Stimulated activated CD8-positive, alpha-beta memory T cell treated with anti-CD3 and anti-CD28 coated beads, Interleukin-7, amount 100 ng/mL, for 4 hours (primary cell): ENCODE measurements at regions not wholly inside any gene's neighbourhood (a gene's known extent, or its start where the extent isn't known, plus 50 kb on each side); places are given as distances from the start of the nearest gene placed in this dataset.

ENCODE experiments used
- DNase-seq, 2 donors: peaks; one replicate each; pipeline ENCODE4 v3.0.0-alpha.2; 2020; ENCODE audit warnings: low read depth in 2 of 2

DNA sequence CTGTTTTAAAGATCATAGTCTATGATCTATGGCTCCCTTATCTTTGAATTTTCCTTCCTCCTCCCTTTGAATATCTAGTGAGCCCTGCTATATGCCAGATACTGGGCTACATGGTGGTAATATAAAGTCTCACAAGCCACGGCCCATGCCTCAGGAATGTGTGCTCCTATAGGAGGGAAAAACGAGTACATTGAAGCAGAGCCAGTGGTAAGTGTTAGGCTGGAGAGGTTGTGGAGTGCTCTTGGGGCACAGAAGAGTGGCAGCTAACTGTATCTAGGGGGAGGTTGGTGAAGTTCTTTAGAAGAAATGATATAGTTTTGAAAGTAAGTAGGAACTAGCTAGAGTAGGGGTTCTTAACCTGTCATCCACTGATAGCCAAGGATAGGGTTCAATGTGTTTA lies 105.8 kb upstream of the PMFBP1 start:
- DNase-seq, result no peak

DNA sequence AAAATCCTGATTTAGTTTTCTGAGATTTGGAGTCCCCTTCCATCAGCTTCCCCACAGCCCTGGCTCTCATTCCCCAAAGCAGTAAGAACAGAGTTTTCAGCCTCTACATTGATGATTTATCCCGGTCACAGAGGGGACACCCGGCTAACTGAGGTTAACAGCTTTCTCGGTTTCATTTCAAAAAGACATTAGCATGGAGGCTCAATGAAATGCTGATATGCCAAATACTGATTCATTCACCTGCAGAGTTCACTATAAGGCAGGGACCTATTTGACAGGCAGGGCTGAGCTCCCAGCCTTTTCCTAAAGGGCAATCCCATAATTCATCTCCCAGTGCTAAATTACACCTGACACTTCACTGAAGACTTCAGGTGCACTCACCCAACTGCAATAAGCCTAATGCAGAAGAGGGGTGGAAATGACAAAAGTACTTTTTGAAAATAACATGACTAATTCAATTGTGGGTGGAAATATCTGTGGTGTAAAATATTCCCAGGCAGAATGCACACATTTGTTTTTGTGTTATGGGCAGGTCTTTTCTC lies 99.8 kb upstream of the PMFBP1 start:
- no peak for DNase-seq

DNA sequence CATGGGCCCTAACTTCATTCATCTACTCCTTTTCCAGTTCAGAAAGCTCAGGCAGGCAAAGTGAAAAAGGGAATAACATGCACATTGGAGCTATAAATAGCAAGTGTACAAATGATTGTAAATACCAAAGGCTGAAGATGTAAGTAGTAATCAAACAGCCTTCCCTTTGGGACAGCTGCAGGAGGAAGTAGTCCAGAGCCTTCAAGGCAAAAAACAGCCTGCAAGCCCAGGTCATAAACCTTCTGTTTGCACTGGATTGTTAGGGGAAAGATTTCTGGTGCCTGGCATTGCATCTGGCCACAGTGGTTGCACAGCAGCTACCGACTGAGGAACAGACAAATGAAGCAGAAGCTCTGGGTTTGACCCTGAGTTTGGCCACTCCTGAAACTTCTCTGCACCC lies 98.6 kb upstream of the PMFBP1 start:
- no peak for DNase-seq

DNA sequence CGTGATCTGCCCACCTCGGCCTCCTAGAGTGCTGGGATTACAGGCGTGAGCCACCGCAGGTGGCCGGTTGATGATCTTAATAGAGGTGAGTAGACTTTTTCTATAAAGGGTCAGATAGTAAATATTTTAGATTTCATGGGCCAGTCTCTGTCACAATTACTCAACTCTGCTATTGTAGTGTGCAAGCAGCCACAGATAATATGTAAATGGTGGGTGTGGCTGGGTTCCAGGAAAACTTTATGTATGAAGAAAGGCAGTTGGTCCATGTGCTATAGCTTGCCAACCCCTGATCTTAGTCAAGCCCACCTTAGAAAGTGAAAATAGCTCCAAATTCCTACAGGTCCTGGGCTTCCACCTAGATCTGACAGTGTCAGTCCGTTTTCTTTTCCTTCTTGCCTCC lies 94.9 kb upstream of the PMFBP1 start:
- DNase-seq, result no peak

DNA sequence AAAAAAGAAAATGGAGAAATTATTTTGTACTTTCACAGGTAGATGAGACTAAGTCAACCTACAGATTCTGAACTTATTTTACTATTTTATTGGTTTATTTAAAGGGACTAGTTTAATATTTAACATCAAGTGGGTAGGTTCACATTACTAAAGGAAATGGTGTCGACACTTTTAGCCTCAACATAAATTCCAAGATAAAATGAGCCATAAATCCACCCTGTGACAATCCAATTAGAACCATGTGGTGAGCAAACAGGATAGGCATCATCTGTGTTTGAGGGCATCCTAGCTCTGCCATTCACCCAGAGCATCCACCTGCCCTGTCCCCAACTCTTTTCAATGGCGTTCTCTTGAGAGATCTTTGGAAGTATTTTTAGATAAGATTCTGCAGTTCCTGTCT lies 92.8 kb upstream of the PMFBP1 start:
- DNase-seq, result no peak

DNA sequence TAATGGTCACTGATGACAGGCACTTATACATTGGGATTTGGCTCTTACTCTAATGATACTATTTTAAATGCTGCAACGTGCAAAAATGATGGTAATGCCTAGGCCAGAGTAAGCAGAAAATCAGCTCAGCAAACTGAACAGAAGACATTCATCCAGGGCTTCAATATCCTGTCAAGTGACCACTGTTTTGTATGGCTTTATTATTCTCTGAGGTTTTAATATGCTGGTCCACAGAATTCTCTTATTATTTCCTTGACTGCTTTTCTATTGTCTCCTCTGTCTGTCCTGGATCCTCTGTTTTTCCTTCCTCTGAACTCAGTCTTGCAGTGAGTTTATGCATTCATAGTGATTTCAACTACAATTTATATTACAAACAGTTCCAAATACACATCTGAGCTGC lies 90.8 kb upstream of the PMFBP1 start:
- DNase-seq, result no peak

DNA sequence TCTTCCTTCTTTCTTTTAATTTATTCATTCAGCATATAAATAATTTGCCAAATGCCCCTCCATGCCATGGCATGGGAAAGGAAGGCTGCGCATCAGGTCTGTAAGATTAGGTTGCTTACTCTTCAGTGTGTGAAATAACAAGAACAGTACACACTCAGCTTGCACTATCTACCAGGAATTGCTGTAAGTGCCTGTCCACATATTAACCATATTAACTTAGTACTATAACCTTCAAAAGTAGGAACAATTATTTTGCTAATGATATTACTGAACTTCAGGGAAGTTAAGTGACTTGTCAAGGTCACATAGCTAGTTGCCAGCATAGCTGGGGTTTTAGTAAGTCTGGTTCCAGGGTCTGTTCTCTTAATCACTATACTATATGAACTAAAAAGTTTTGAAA lies 89.2 kb upstream of the PMFBP1 start:
- DNase-seq, result no peak

DNA sequence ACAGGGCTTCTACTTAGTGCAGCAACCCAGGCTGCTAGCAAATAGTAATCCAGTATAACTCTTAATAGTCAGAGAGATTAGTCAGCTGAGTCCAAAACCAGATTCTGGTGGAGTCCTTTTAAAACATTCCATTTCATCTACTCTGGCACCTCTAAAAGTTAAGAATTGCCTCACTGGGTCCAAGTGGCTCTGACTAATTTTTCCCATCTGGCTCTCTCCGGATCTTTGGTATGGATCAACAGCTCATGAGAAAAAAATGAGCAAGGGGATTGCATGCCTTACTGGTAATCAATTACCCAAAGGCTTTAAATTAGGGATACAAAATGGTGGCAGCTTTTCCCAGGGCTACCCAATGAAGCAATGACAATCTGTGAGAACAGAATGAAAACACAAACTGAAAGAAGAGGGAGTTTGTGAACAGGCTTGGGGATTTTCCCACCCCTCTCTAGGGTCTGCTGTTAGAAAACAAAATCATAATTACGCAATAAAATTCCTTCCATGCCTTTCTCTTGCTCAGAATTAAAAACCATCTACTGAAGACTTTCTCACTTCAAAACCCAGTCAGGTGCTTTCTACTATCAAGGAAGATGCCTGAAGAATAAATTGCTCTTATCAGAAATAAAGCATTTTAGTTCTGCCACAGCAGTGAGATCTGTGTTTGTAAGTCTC lies 84.6 kb upstream of the PMFBP1 start:
- no peak for DNase-seq

DNA sequence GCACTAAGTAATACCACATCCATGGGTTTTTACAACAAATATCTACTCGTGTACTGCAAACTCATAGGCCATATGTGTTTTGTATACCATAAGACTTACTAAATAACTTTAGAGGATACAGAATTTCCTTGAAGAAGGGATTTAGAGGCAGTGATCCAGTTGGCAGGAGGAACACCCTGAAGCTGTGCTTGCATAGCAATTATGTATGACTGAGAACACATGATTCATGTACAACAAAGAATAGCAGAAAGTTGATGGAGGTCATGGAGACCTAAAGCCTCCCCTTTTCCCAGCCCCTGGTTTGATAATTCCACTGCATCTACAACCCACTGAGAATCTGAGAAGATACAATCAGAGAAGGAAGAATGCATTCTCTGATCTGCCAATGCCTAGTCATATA lies 83.8 kb upstream of the PMFBP1 start:
- no peak for DNase-seq

DNA sequence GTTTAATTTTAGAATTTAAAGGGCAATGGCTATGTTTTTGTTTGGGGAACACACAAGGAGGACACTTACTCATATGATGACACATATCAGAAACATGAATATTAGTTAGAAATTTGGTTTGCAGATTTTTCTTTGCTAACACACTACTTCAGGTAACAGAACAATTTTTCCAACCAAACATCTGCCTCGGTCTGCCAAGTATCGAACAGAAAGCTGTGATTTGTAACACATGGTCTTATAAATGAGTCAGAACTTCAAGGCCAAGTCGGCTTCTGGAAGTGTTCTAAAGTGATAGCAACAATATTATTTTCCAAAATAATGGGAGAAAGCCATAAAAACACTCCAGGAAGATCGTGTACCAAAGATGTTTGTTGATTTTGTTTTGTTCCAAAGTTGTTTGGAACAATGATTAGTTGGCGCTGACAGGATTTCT lies 75.9 kb upstream of the PMFBP1 start:
- no peak for DNase-seq

DNA sequence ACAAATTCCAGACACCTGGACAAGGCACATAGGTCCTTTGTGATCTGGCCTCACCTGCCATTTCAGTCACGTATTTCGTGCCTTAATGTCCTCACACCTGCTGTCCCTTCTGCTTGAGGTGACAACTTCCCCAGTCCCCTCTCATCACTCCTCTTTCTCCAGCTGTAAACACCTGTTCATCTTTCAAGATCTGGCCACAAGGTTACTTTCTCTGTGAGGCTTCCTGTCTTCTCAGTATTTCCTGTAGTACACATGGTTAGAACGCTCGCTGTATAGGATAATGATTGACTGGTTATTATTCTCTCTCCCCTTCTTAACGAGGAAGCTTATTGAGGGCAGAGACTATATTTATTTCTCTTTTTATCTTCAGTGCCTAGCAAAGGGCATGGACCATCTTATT lies 74.5 kb upstream of the PMFBP1 start:
- no peak for DNase-seq

DNA sequence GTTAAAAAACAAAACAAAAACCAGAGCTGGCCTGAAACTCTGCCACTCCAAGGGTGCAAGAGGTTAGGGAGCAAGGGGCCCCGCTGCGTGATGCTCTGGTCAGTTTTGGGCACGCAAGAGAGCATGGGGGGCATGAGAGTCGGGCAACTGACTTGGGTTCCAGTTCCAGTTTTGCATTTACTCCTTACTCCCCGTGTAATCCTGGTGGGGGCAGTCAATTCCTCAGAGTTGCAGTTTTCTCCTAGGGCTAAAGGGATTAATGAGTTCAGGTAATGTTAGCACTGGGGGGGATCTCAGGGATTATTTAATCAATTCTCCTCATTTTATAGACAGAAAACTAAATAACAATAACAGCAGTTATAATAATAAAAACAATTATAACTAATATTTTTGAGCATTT lies 72.9 kb upstream of the PMFBP1 start:
- DNase-seq, result no peak

DNA sequence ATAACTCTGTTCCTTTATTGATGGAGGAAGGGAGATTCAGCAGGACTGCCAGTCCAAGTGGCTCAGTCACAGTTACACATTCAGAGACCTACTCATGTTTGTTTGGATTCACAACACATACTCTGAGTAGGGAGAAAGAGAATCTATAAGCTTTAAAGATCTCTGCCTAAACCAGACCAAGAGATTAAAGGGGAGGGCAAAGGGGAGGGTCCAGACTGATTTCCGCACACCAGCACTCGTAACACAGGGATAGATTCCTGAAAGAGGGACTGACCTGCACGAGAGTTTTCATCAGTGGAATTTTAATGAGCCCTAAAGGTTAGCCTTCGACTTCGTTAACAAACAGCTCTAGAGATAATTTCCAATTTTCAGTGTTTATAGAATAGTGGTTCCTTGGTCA lies 71.7 kb upstream of the PMFBP1 start:
- no peak for DNase-seq

DNA sequence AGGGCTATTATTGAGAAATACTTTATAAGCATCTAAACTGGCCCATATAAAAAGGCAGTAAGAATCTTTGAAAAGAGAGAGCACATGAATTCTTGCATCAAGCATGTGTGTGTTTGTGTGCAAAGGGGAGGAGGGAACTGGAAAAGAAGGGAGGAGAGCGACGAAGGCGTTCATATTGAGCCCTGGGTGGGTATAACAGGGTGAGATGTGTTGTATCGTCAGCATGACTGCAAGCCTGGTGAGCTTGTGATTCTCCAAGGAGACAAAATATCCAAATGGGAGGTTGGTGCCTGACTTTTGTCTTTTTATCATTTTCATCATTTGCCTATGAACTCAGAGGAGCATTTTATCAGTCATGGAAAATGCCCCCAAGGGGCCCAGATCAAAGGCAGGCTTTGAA lies 70.8 kb upstream of the PMFBP1 start:
- DNase-seq, result no peak

DNA sequence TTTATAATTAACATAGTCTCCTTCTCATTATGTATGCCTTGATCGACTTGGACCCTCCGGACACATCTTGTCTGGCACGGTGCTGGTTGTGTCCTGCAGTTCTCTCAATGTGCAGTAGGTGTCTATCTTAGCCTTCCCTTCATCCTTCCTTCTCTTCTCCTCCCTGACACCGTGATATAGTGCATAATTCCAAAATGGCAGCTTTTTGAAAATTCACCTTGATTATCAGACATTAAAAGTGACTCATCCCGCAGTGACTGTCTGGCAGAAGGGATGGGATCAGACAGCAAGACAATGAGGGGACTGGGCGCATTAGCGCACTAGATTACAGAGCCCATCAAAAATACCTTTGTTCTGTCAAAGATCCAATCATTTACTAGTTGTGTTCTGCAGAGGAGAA lies 70.0 kb upstream of the PMFBP1 start:
- no peak for DNase-seq

DNA sequence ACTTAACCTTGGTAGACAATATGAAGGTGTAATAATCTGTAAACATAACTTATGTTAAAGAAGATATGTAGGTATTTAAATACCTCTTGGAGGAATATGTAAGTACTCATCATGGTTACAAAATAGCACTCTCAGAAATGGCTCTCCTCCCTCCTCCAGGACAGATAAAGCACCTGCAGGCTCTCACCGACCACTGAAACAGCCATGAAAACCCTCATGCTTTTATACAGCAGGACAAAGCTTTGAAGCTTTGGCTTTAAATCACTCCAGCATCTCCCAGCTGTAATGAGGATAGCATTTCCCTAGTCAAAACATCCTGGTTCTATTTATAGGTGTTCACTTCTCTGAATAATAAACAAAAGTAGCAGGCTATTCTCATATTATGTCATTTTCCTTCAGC lies 69.1 kb upstream of the PMFBP1 start:
- DNase-seq, result no peak

DNA sequence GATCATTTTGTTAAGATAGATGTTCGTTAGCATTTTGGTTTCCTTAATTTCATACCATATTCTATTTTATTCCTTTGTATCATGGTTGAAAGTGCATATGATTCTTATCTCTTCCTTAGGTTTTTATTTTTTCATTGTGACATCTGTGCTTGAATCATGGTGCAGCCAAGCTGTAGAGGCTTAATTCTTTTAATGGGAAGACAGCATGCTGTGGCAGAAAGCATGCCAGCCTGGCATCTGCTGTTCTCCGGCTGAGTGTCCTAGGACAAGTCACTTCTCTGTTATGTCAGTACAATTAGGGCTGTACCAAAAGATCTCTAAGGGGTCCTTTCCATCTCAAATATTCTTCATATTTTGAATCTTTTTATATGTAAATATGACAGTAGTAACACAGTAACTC lies 68.5 kb upstream of the PMFBP1 start:
- no peak for DNase-seq

DNA sequence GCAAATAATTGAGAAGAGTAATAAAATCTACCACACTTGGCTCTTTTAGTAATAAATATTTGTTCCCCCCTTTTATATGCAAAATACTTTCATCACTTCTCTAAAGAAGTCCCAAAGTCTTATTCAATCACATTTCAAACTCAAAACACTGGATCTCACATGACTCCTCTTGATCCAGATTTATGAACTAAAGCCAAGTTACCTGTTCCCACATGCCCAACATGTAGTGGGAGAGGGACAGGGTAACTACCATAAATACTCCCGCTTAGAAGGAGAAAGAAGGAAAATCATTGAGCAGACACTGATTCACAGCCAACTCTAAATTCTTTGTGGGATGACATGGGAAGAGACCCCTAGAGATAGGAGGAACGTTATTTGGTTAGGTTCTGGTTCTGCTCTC lies 64.9 kb upstream of the PMFBP1 start:
- no peak for DNase-seq

DNA sequence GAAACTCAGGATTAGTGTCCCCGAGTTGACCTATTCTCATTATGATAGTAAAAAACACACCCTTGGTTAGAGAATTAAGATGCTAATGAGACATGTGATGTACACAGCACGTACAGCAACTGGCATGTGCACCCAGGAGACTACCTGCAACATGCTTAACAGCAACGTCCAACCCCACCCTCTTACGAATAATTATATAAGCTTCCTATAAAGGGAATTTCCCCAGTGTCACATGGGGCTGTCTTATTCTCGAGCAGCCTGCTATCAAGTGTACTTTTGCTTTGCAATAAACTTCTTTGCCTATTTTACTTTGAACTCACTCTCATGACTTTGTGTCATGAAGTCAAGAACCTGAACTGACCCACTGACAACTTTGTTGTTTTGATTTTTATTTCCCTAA lies 62.4 kb upstream of the PMFBP1 start:
- no peak for DNase-seq

DNA sequence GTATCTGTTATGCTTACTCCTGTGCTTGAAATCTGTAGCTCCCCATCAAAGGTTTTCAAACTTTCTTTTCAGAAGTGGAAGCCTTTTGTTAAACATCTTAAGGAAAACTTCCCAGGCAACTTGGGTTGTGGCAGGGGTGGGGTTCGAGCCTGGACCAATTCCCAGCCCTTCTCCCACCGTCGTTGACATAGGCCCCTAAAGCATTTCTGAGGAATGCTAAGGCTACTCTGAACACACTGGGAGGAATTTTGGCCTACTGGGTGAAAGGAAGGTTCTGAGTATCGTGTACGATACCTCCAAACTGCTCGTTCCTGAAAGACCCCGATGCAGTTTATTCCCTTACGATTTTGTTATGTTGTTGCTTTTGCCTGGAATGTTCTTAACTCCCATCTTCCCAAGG lies 56.1 kb upstream of the PMFBP1 start:
- no peak for DNase-seq

DNA sequence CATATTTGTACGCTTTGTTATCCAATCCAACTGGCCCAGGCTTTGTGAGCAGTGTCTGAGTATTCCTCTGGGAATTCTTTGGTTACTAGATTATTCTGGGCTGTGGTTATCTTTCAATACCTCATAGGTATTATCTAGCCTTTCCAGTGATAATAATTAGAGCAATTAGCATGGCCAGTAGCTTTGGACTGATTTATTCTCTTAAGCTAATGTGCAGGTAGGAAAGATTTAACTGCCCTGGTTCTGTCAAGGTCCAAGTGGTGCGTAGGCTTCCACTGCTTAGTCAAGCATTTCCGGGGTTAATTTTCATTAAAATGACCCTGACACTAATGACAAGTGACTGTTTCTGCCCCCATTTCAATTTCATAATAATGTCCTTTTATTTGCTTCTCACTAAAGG lies 54.2 kb upstream of the PMFBP1 start:
- DNase-seq, result no peak

DNA sequence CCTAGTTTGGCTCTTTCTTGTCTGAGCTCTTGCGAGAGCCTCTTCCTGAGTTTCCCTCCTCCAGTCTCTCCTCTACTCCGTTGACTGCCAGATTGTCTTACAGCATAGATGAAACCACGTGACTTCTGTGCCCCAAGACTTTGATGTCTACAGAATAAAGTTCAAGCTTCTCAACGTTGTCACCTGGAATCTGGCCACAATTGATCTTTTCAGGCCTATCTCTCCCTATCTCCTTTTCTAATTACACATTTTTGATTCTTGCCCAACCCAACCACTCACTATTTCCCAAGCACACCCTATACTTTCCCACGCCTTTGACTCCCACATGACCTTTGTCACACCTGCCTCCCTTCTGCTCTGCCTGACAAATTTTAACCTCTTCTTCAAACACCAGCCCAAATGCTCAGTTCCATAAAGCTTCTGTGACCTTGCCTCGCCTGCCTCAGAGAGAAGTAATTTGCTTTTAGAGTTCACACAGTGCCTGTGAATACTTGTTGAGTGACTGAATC lies 52.4 kb upstream of the PMFBP1 start:
- no peak for DNase-seq

DNA sequence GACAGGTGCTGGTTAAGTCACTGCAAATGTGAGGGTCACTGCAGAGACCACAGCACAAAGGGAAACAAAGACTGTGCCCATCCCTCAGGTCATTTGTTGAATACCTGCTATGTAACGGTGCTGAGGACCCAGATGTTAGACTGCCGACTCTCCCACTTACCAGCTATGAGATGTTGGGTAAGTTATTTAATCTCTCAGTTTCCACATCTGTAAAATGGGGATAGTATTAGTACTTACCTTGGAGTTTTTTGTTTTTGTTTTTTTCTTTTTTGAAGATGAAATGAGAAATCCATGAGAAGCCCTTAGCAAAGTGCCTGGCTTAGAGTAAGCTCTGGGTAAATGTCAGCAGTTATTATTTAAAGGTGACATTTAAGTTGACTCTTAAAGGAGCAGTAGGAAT lies 50.5 kb upstream of the PMFBP1 start:
- no peak for DNase-seq
